ENCODE measurements at regions not wholly inside any gene's neighbourhood (a gene's known extent, or its start where the extent isn't known, plus 50 kb on each side); places are given as distances from the start of the nearest gene placed in this dataset.

DNA sequence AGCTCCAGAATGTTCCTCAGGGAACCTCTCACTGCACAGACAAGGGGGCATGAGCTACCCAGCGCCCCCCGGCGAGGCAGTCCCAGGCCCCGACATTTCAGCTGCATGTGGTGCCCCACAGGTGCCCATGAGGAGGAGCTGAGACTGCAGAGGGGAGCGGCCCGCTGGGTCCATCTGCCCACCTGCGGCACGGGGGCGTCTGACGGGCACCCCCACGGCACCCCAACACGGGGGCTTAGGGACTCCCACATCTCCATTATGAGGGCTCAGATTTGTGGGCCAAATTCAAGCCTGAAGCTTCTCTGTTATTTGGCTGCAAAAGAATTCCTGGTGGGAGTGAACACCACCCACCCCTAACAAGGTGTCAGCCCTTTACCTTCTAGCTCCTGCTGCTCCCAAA lies 258.4 kb downstream of the UACA start:
- H2AFZ ChIP-seq (replicated peaks), result peak overlapping the region; percentile 7
- no peaks in the 10 kb centered on the region for H3K36me3 ChIP-seq
- no peak overlapping the region for H3K4me3 ChIP-seq
- H3F3A ChIP-seq (ENCODE audit: low read depth), result no peaks in the 10 kb centered on the region
- H3K9me3 Mint-ChIP-seq, result peaks cover 7% of the 10 kb centered on the region
- H3K27ac ChIP-seq, result no peak overlapping the region
- H3K4me3 Mint-ChIP-seq, result no peak overlapping the region
- no peaks in the 10 kb centered on the region for H3K79me2 ChIP-seq (ENCODE audit: low read depth)
- H3K36me3 Mint-ChIP-seq, result peaks cover 2% of the 10 kb centered on the region
- H4K20me1 ChIP-seq (ENCODE audit: low read depth), result no peaks in the 10 kb centered on the region
- H3K4me1 Mint-ChIP-seq, result peaks cover 42% of the 10 kb centered on the region
- H3K27me3 Mint-ChIP-seq (ENCODE audit: insufficient read depth, low read depth), result peaks cover 14% of the 10 kb centered on the region
- peak overlapping the region; percentile 25 for H3K27ac Mint-ChIP-seq
- no peak for DNase-seq (ENCODE audit: low spot score)
- no peaks in the 10 kb centered on the region for H3K27me3 ChIP-seq
- H3K4me1 ChIP-seq, result peaks cover 13% of the 10 kb centered on the region
- H3K4me2 ChIP-seq, result no peak overlapping the region
- H3K9ac ChIP-seq, result no peak overlapping the region
- H3K9me3 ChIP-seq (ENCODE audit: low read depth), result no peaks in the 10 kb centered on the region
- TF ChIP-seq, protein P1, sequence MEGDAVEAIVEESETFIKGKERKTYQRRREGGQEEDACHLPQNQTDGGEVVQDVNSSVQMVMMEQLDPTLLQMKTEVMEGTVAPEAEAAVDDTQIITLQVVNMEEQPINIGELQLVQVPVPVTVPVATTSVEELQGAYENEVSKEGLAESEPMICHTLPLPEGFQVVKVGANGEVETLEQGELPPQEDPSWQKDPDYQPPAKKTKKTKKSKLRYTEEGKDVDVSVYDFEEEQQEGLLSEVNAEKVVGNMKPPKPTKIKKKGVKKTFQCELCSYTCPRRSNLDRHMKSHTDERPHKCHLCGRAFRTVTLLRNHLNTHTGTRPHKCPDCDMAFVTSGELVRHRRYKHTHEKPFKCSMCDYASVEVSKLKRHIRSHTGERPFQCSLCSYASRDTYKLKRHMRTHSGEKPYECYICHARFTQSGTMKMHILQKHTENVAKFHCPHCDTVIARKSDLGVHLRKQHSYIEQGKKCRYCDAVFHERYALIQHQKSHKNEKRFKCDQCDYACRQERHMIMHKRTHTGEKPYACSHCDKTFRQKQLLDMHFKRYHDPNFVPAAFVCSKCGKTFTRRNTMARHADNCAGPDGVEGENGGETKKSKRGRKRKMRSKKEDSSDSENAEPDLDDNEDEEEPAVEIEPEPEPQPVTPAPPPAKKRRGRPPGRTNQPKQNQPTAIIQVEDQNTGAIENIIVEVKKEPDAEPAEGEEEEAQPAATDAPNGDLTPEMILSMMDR (IDR thresholded peaks at IDR 0.05), result no peak
- TF ChIP-seq EZH2 (IDR thresholded peaks at IDR 0.05), result no peak

DNA sequence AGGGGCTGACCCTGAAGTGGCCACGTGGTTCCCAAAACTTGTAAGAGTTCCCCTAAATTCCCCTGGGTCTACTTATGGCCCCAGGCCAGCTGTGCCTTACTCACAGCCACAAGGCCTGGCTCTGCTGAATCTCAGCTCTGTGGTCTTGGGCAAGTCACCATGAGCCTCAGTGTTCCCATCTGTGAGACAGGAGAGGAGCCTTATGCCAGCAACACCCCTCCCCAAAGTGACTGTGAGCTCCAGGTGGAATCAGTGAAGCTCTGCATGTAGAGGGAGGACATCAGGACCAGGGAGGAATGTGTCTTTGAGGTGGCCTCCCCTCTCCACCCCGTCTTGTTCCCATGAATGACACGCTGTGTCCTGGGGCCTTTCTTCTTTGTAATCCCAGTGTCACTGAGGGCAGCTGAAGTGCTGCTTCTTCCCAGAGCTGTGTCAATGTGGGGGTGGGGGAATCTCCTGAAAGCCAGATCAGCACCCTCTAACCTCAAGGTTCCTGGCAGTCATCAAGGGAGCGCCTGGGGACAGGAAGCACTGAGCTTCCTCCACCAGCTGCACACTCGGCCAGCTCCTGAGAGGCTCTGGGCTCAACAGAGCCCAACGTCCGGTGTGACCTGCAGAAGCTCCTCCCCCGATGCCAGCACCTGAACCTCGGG lies 258.9 kb downstream of the UACA start:
- Histone ChIP-seq H3K9me3 (ENCODE audit: low read depth) (no peaks in the 10 kb centered on the region), H3K27me3 (no peaks in the 10 kb centered on the region), H3K27ac (no peak overlapping the region), H4K20me1 (ENCODE audit: low read depth) (no peaks in the 10 kb centered on the region), H3K9ac (no peak overlapping the region), H3K36me3 (no peaks in the 10 kb centered on the region), H3K4me1 (peaks cover 13% of the 10 kb centered on the region), H3K79me2 (ENCODE audit: low read depth) (no peaks in the 10 kb centered on the region), H3K4me3 (no peak overlapping the region), H3K4me2 (no peak overlapping the region), H2AFZ (replicated peaks) (peak overlapping the region; percentile 7), H3F3A (ENCODE audit: low read depth) (no peaks in the 10 kb centered on the region)
- Mint-ChIP-seq H3K4me1 (peaks cover 48% of the 10 kb centered on the region), H3K4me3 (no peak overlapping the region), H3K9me3 (peaks cover 5% of the 10 kb centered on the region), H3K36me3 (peaks cover 2% of the 10 kb centered on the region), H3K27me3 (ENCODE audit: insufficient read depth, low read depth) (peaks cover 13% of the 10 kb centered on the region), H3K27ac (peak overlapping the region; percentile 25)
- no peak for DNase-seq (ENCODE audit: low spot score)
- TF ChIP-seq EZH2 (IDR thresholded peaks at IDR 0.05) (no peak), EZH2phosphoT487 (IDR thresholded peaks at IDR 0.05) (no peak)
- TF ChIP-seq, protein P1 (IDR thresholded peaks at IDR 0.05), result no peak

DNA sequence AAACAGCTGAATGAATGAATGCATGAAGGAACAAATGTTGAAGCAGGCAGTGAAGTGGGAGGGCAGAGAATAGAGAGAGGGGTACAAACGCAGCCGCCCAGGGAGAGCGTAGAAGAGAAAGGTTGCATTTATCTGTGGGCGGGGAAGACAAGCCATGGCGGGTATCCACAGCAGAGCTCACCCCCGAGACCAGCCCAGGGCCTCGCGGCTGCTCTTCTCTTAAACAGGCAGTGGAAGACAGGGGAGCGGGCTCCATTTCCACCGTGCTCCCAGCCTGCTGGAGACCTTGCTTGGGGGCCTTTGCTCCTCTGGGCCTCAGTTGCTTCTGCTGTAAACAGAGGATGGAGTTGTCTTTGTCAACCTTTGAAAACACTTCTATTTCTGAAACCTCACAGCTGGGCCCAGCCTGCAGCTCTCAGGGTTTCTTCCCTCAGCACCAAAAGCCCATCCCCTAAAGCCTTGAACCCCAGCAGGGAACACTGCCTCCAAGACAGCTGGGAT lies 259.5 kb downstream of the UACA start:
- TF ChIP-seq EZH2 (IDR thresholded peaks at IDR 0.05), result no peak
- TF ChIP-seq, protein P1 (IDR thresholded peaks at IDR 0.05), result no peak
- TF ChIP-seq EZH2phosphoT487 (IDR thresholded peaks at IDR 0.05), result no peak
- no peaks in the 10 kb centered on the region for H3K9me3 ChIP-seq (ENCODE audit: low read depth)
- H3K27ac ChIP-seq, result no peak overlapping the region
- H3K9ac ChIP-seq, result no peak overlapping the region
- no peak overlapping the region for H3K4me3 ChIP-seq
- H3K27ac Mint-ChIP-seq, result peak overlapping the region; percentile 33
- no peak overlapping the region for H3K4me2 ChIP-seq
- H3K36me3 Mint-ChIP-seq, result peaks cover 2% of the 10 kb centered on the region
- H3K4me3 Mint-ChIP-seq, result no peak overlapping the region
- peaks cover 48% of the 10 kb centered on the region for H3K4me1 Mint-ChIP-seq
- H3K9me3 Mint-ChIP-seq, result peaks cover 5% of the 10 kb centered on the region
- no peaks in the 10 kb centered on the region for H3K79me2 ChIP-seq (ENCODE audit: low read depth)
- H3F3A ChIP-seq (ENCODE audit: low read depth), result no peaks in the 10 kb centered on the region
- H2AFZ ChIP-seq (replicated peaks), result no peak overlapping the region
- H3K27me3 ChIP-seq, result no peaks in the 10 kb centered on the region
- no peaks in the 10 kb centered on the region for H4K20me1 ChIP-seq (ENCODE audit: low read depth)
- peaks cover 13% of the 10 kb centered on the region for H3K4me1 ChIP-seq
- peaks cover 10% of the 10 kb centered on the region for H3K27me3 Mint-ChIP-seq (ENCODE audit: insufficient read depth, low read depth)
- DNase-seq (ENCODE audit: low spot score), result no peak
- no peaks in the 10 kb centered on the region for H3K36me3 ChIP-seq
